ENCODE measurements at regions not wholly inside any gene's neighbourhood (a gene's known extent, or its start where the extent isn't known, plus 50 kb on each side); places are given as distances from the start of the nearest gene placed in this dataset.
"Not testable (repeated sequence)": the region's sequence is repeated elsewhere in the genome, so short reads cannot be mapped to it uniquely, and the experiment has no call there.

DNA sequence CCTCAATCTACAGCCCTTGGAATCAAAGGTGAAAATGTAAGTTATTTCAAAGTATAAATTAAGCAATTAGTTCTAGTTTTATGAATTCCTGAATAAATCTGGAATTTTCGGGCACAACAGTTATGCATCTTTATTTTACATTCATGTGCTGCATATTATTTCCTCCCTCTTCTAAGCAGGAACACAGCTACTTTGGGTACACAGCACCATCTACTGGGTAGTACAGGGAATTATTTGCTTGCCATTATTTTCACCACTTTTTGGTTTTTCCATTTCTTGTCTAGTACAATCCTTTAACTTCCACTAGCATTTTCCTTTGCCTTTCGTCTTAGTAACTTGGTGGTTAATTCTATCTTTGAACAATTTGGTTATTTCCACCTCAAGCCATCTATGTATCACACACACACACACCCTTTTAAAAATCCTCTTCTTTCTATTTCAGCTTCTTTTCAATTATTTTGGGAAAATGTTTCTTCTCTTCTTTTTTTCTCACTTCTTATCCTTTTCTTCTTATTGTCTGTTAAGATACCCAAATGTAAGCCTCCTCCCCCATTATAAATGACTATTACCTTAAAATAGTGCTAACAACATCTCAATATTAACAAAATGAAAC is 451.0 kb downstream of the MFSD1 start:
- intact Hi-C loops (cut with DNase I), result no loop called here
- no peak overlapping the region for H3K27ac ChIP-seq
- DNase-seq (no peak), ATAC-seq (no peak)
- H3K27me3 ChIP-seq (ENCODE audit: low read depth), result no peaks in the 10 kb centered on the region
- TF ChIP-seq, protein P1, sequence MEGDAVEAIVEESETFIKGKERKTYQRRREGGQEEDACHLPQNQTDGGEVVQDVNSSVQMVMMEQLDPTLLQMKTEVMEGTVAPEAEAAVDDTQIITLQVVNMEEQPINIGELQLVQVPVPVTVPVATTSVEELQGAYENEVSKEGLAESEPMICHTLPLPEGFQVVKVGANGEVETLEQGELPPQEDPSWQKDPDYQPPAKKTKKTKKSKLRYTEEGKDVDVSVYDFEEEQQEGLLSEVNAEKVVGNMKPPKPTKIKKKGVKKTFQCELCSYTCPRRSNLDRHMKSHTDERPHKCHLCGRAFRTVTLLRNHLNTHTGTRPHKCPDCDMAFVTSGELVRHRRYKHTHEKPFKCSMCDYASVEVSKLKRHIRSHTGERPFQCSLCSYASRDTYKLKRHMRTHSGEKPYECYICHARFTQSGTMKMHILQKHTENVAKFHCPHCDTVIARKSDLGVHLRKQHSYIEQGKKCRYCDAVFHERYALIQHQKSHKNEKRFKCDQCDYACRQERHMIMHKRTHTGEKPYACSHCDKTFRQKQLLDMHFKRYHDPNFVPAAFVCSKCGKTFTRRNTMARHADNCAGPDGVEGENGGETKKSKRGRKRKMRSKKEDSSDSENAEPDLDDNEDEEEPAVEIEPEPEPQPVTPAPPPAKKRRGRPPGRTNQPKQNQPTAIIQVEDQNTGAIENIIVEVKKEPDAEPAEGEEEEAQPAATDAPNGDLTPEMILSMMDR (IDR thresholded peaks at IDR 0.05), result peak; percentile 26
- H3K4me1 ChIP-seq, result no peaks in the 10 kb centered on the region
- H3K36me3 ChIP-seq, result no peaks in the 10 kb centered on the region
- no peaks in the 10 kb centered on the region for H3K9me3 ChIP-seq
- H3K4me3 ChIP-seq, result no peak overlapping the region

DNA sequence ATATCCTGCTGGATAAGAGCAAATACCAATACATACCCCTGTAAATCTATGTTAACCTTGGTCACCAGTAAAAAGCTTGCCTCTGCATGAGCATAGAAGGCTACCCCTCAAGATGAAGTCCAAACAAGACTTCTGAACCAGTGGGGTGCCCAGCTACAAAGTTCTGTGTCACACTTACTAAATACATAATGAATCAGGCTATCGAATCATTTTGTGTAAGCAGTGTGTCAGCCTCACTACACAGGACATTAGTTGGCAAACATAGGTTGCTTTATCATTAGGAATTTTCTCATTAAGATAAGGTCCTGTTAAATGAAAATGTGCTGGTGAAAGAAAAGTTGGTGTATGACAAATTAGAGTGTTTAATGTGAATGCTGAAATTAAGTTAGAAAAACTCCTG is 452.0 kb downstream of the MFSD1 start:
- Histone ChIP-seq H3K27ac (no peak overlapping the region), H3K4me1 (no peaks in the 10 kb centered on the region), H3K27me3 (ENCODE audit: low read depth) (no peaks in the 10 kb centered on the region), H3K9me3 (no peaks in the 10 kb centered on the region), H3K4me3 (no peak overlapping the region), H3K36me3 (no peaks in the 10 kb centered on the region)
- intact Hi-C loops (cut with DNase I), result no loop called here
- DNase-seq (no peak), ATAC-seq (no peak)
- TF ChIP-seq, protein P1 (IDR thresholded peaks at IDR 0.05), result no peak

DNA sequence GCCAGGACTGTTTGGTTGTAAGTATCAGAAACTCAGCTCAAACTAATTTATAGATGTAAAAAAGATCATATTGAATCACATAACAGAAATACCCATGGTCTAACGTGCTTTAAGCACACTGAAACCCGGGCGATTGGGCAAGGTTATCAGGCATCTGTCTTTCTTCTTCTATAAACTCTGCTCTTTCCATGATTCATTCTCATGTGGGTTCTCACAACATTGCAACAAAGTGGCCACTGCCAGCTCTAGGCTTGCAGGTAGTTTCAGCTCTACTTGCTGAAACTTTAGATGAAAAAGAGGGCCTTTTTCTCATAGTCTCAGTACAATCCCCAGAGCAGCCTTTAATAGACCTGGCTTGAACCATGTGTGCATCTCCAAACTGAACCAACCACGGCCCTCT is 456.1 kb downstream of the MFSD1 start:
- ATAC-seq (no peak), DNase-seq (no peak)
- intact Hi-C loops (cut with DNase I), result no loop called here
- Histone ChIP-seq H3K9me3 (no peaks in the 10 kb centered on the region), H3K27ac (no peak overlapping the region), H3K27me3 (ENCODE audit: low read depth) (no peaks in the 10 kb centered on the region), H3K4me1 (no peaks in the 10 kb centered on the region), H3K36me3 (no peaks in the 10 kb centered on the region), H3K4me3 (no peak overlapping the region)
- TF ChIP-seq, protein P1 (IDR thresholded peaks at IDR 0.05), result no peak

DNA sequence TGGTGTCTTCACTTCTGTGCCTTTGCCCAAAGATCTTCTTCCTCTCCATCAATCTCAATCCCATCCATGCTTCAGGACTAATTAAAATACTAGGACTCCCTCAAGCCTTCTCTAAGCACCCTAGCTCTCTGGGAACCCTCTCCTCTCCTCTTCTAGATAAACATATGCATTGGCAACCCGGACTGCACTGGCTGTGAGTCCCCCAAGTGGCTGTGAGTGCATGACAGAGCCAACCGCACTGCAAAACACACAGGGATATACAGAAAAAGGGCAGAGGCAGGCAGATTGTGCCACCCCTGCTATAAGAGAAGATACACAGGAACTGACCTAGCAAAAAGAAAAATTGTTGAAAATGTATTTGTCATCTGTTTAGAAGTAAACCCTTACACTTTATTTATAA is 457.1 kb downstream of the MFSD1 start:
- H3K27ac ChIP-seq, result no peak overlapping the region
- no peak overlapping the region for H3K4me3 ChIP-seq
- H3K27me3 ChIP-seq (ENCODE audit: low read depth), result no peaks in the 10 kb centered on the region
- TF ChIP-seq, protein P1 (IDR thresholded peaks at IDR 0.05), result no peak
- intact Hi-C loops (cut with DNase I), result no loop called here
- H3K4me1 ChIP-seq, result no peaks in the 10 kb centered on the region
- H3K9me3 ChIP-seq, result no peaks in the 10 kb centered on the region
- DNase-seq (no peak), ATAC-seq (no peak)
- H3K36me3 ChIP-seq, result no peaks in the 10 kb centered on the region

DNA sequence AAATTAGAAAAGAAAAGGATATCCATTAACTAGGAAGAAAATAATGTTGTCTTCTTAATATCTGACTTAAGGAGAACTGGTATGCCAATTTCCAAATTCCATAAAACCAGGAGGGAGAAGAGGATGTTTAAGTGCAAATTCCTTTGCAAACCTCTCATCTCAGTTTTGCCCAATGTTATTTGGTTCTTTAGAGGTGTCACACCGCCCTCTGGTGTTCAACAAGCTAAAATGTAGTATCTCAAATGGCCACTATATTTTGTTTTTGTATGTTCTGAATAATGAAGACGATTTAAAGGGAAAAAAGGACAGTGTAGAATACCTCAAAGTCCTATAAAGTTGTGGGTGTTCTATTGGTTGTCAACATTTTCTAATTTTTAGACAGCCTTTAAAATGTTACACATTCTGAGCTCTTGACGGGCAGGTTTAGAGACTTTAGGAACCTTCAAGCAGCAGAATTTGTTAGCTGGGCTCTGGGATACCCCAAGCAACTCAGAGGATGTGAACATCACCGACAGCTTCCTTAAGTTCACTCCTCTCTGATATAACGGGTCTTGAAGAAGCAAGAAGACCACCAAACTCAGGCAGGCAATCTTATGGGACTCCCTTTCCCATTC is 458.3 kb downstream of the MFSD1 start:
- Histone ChIP-seq H3K4me1 (no peaks in the 10 kb centered on the region), H3K27ac (no peak overlapping the region), H3K27me3 (ENCODE audit: low read depth) (no peaks in the 10 kb centered on the region), H3K9me3 (no peaks in the 10 kb centered on the region), H3K36me3 (no peaks in the 10 kb centered on the region), H3K4me3 (no peak overlapping the region)
- ATAC-seq, result peak; percentile 64 to 65
- DNase-seq, result no peak
- intact Hi-C loops (cut with DNase I), result loop anchor here (10.0 kb wide), 1 partner anchor 545 kb away; no protein-coding TSS in a partner anchor
- TF ChIP-seq, protein P1 (IDR thresholded peaks at IDR 0.05), result peak; percentile 65

DNA sequence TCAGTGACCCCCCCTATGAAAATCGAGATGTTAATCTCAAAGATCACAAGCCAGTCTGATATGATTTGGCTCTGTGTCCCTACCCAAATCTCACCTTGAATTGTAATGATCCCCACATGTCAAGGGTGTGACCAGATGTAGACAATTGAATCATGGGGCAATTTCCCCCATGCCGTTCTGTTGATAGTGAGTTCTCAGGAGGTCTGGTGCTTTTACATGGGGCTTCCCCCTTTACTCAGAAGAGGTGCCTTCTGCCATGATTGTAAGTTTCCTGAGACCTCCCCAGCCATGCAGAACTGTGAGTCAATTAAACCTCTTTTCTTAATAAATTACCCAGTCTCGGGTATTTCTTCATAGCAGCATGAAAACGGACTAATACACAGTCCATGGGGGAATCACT is 459.5 kb downstream of the MFSD1 start:
- not testable (repeated sequence) for H3K27ac ChIP-seq; DNase-seq; ATAC-seq; H3K4me1 ChIP-seq; H3K36me3 ChIP-seq; H3K9me3 ChIP-seq; H3K27me3 ChIP-seq (ENCODE audit: low read depth); H3K4me3 ChIP-seq
- intact Hi-C loops (cut with DNase I), result loop anchor here (10.0 kb wide), 1 partner anchor 543 kb away; no protein-coding TSS in a partner anchor
